ENCODE measurements at regions not wholly inside any gene's neighbourhood (a gene's known extent, or its start where the extent isn't known, plus 50 kb on each side); places are given as distances from the start of the nearest gene placed in this dataset.

GRCh38 chr2:11007331-11008264 is 95.9 kb downstream of the KCNF1 start:
- no peaks in the 10 kb centered on the region for H3K79me2 ChIP-seq (replicated peaks; ENCODE audit: insufficient read depth)
- H3K27ac Mint-ChIP-seq, result no peak overlapping the region
- H3K36me3 Mint-ChIP-seq (ENCODE audit: low read depth), result peaks cover 3% of the 10 kb centered on the region; the same call in 2 of the 3 replicates
- H3K4me2 ChIP-seq, result no peak overlapping the region
- no peak overlapping the region for H2AFZ ChIP-seq
- no peak for DNase-seq (ENCODE audit: low spot score)
- TF ChIP-seq POLR2AphosphoS5 (IDR thresholded peaks at IDR 0.05; ENCODE audit: low read depth) (no peak), NANOG (IDR thresholded peaks at IDR 0.05; ENCODE audit: borderline replicate concordance) (no peak), JUNB (IDR thresholded peaks at IDR 0.05; ENCODE audit: unreplicated experiment) (no peak), EZH2 (IDR thresholded peaks at IDR 0.05; ENCODE audit: low read depth, unreplicated experiment) (no peak), EZH2phosphoT487 (IDR thresholded peaks at IDR 0.05; ENCODE audit: unreplicated experiment) (no peak), ZNF114 (CRISPR knock-in tag; IDR thresholded peaks at IDR 0.05) (no peak), CREB1 (CRISPR knock-in tag; IDR thresholded peaks at IDR 0.05; ENCODE audit: low read depth) (no peak), ZNF331 (CRISPR knock-in tag; IDR thresholded peaks at IDR 0.05; ENCODE audit: low read depth) (no peak)
- TF ChIP-seq, protein P1, sequence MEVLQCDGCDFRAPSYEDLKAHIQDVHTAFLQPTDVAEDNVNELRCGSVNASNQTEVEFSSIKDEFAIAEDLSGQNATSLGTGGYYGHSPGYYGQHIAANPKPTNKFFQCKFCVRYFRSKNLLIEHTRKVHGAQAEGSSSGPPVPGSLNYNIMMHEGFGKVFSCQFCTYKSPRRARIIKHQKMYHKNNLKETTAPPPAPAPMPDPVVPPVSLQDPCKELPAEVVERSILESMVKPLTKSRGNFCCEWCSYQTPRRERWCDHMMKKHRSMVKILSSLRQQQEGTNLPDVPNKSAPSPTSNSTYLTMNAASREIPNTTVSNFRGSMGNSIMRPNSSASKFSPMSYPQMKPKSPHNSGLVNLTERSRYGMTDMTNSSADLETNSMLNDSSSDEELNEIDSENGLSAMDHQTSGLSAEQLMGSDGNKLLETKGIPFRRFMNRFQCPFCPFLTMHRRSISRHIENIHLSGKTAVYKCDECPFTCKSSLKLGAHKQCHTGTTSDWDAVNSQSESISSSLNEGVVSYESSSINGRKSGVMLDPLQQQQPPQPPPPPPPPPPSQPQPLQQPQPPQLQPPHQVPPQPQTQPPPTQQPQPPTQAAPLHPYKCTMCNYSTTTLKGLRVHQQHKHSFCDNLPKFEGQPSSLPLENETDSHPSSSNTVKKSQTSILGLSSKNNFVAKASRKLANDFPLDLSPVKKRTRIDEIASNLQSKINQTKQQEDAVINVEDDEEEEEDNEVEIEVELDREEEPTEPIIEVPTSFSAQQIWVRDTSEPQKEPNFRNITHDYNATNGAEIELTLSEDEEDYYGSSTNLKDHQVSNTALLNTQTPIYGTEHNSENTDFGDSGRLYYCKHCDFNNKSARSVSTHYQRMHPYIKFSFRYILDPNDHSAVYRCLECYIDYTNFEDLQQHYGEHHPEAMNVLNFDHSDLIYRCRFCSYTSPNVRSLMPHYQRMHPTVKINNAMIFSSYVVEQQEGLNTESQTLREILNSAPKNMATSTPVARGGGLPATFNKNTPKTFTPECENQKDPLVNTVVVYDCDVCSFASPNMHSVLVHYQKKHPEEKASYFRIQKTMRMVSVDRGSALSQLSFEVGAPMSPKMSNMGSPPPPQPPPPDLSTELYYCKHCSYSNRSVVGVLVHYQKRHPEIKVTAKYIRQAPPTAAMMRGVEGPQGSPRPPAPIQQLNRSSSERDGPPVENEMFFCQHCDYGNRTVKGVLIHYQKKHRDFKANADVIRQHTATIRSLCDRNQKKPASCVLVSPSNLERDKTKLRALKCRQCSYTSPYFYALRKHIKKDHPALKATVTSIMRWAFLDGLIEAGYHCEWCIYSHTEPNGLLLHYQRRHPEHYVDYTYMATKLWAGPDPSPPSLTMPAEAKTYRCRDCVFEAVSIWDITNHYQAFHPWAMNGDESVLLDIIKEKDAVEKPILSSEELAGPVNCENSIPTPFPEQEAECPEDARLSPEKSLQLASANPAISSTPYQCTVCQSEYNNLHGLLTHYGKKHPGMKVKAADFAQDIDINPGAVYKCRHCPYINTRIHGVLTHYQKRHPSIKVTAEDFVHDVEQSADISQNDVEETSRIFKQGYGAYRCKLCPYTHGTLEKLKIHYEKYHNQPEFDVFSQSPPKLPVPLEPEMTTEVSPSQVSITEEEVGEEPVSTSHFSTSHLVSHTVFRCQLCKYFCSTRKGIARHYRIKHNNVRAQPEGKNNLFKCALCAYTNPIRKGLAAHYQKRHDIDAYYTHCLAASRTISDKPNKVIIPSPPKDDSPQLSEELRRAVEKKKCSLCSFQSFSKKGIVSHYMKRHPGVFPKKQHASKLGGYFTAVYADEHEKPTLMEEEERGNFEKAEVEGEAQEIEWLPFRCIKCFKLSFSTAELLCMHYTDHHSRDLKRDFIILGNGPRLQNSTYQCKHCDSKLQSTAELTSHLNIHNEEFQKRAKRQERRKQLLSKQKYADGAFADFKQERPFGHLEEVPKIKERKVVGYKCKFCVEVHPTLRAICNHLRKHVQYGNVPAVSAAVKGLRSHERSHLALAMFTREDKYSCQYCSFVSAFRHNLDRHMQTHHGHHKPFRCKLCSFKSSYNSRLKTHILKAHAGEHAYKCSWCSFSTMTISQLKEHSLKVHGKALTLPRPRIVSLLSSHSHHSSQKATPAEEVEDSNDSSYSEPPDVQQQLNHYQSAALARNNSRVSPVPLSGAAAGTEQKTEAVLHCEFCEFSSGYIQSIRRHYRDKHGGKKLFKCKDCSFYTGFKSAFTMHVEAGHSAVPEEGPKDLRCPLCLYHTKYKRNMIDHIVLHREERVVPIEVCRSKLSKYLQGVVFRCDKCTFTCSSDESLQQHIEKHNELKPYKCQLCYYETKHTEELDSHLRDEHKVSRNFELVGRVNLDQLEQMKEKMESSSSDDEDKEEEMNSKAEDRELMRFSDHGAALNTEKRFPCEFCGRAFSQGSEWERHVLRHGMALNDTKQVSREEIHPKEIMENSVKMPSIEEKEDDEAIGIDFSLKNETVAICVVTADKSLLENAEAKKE (CRISPR knock-in tag; IDR thresholded peaks at IDR 0.05), result no peak
- TF ChIP-seq, protein P2, sequence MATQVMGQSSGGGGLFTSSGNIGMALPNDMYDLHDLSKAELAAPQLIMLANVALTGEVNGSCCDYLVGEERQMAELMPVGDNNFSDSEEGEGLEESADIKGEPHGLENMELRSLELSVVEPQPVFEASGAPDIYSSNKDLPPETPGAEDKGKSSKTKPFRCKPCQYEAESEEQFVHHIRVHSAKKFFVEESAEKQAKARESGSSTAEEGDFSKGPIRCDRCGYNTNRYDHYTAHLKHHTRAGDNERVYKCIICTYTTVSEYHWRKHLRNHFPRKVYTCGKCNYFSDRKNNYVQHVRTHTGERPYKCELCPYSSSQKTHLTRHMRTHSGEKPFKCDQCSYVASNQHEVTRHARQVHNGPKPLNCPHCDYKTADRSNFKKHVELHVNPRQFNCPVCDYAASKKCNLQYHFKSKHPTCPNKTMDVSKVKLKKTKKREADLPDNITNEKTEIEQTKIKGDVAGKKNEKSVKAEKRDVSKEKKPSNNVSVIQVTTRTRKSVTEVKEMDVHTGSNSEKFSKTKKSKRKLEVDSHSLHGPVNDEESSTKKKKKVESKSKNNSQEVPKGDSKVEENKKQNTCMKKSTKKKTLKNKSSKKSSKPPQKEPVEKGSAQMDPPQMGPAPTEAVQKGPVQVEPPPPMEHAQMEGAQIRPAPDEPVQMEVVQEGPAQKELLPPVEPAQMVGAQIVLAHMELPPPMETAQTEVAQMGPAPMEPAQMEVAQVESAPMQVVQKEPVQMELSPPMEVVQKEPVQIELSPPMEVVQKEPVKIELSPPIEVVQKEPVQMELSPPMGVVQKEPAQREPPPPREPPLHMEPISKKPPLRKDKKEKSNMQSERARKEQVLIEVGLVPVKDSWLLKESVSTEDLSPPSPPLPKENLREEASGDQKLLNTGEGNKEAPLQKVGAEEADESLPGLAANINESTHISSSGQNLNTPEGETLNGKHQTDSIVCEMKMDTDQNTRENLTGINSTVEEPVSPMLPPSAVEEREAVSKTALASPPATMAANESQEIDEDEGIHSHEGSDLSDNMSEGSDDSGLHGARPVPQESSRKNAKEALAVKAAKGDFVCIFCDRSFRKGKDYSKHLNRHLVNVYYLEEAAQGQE (IDR thresholded peaks at IDR 0.05; ENCODE audit: unreplicated experiment), result no peak
- TF ChIP-seq, protein P3, sequence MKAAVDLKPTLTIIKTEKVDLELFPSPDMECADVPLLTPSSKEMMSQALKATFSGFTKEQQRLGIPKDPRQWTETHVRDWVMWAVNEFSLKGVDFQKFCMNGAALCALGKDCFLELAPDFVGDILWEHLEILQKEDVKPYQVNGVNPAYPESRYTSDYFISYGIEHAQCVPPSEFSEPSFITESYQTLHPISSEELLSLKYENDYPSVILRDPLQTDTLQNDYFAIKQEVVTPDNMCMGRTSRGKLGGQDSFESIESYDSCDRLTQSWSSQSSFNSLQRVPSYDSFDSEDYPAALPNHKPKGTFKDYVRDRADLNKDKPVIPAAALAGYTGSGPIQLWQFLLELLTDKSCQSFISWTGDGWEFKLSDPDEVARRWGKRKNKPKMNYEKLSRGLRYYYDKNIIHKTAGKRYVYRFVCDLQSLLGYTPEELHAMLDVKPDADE (IDR thresholded peaks at IDR 0.05), result no peak
- H3K4me1 Mint-ChIP-seq, result peaks cover 21% of the 10 kb centered on the region
- H3K9me2 ChIP-seq (ENCODE audit: insufficient read depth), result no peaks in the 10 kb centered on the region
- no peaks in the 10 kb centered on the region for H3K36me3 ChIP-seq (ENCODE audit: insufficient read depth)
- no peak overlapping the region for H3K4me3 ChIP-seq
- peaks cover 8% of the 10 kb centered on the region for H3K27me3 Mint-ChIP-seq (ENCODE audit: insufficient read depth, low read depth, poor library complexity)
- no peaks in the 10 kb centered on the region for H3K27me3 ChIP-seq (ENCODE audit: insufficient read depth)
- H3K27ac ChIP-seq (ENCODE audit: low read depth), result no peak overlapping the region
- ATAC-seq, result no peak
- no peaks in the 10 kb centered on the region for H4K20me1 ChIP-seq (replicated peaks; ENCODE audit: insufficient read depth)
- H3K4me1 ChIP-seq (ENCODE audit: insufficient read depth), result peaks cover 8% of the 10 kb centered on the region
- H3K9me3 Mint-ChIP-seq, result peaks cover 25% of the 10 kb centered on the region
- no peaks in the 10 kb centered on the region for H3F3A ChIP-seq (replicated peaks; ENCODE audit: low read depth)
- no peak overlapping the region for H3K4me3 Mint-ChIP-seq

All from GM23338 (cell line).